ENCODE measurements at regions not wholly inside any gene's neighbourhood (a gene's known extent, or its start where the extent isn't known, plus 50 kb on each side); places are given as distances from the start of the nearest gene placed in this dataset.
A peak's percentile ranks its signal among the peaks of the same experiment; 100 is the strongest.

GRCh38 chr10:2445370-2445769, 622.0 kb upstream of the PFKP start:
- no peak for DNase-seq (ENCODE audit: low read depth)

DNA sequence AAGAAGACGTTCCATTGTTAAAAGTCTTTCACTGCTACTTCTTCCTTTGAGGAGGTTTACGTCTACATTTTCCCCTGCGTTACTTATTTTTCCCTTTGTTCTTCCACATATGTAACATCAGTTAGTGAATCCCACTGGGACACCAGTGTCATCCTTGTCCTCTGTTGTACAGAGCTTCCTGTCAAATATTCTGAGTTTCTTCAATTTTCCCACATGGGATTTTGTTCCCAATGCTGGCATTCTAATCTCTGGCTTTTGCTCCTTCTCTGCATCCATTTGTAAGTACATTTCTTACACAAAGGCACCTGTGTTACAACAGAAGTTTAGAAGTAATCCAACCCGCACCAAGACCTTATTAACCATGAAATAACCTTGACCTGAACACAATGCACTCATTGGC, 627.4 kb upstream of the PFKP start:
- DNase-seq (ENCODE audit: low read depth), result no peak

GRCh38 chr10:2439000-2439399, 628.3 kb upstream of the PFKP start:
- no peak for DNase-seq (ENCODE audit: low read depth)

GRCh38 chr10:2438248-2438939, 629.0 kb upstream of the PFKP start:
- DNase-seq (ENCODE audit: low read depth), result no peak

GRCh38 chr10:2436933-2437332, 630.4 kb upstream of the PFKP start:
- no peak for DNase-seq (ENCODE audit: low read depth)

DNA sequence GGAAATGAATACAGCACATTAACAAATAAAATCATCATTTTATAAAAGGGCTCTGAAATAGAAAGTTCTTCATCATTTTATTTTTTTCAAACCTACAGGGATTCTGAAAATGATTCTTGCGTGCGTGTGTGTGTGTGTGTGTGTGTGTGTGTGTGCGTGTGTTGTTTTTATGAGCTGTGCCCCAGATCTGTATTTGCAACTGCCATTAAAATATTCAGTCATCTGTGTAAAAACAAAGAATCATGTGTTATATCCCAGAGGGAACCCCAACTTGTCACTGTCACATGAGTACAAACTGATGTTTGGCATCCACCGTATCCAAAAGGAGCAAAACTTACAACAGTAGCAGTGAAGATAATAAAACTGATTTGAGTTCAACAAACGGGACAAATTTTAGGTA, 635.4 kb upstream of the PFKP start:
- DNase-seq (ENCODE audit: low read depth), result no peak

- no peak for DNase-seq (ENCODE audit: low read depth)
These were observed 639.9 kb upstream of the PFKP start for GRCh38 chr10:2427412-2427811.

DNA sequence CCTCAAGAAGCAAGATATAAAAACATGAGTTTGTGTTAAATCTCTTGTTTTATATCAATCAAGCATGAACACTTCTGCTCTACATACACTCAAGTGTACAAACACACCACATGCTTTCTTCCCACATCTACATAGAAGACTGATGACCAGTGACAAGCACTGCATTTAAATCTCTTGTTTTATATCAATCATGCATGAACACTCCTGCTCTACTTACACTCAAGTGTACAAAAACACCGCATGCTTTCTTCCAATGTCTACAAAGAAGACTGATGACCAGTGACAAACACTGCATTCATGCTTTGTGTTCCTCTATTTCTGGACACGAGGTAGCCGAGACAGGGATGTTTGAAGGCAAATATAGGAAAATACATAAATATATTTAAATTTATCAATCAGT, 642.0 kb upstream of the PFKP start:
- DNase-seq (ENCODE audit: low read depth), result no peak

DNA sequence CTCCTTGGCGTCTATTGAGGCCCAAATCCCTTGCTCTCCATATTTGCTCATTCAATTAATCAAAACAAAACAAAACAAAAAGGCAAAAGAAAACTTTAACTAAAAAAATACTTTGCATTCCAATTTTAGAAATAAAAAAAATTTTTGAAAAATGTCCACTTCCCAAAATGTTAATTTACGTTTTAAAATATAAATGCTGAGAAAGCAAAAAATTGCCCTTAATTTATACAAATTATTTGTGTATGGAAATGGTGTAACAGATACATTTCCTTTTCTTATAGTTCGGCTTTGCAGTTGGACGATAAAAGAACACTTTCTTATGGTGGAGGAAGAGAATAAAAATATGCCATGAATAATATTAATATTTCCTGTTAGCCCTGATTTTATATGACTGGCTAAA, 652.8 kb upstream of the PFKP start:
- DNase-seq (ENCODE audit: low read depth), result no peak

DNA sequence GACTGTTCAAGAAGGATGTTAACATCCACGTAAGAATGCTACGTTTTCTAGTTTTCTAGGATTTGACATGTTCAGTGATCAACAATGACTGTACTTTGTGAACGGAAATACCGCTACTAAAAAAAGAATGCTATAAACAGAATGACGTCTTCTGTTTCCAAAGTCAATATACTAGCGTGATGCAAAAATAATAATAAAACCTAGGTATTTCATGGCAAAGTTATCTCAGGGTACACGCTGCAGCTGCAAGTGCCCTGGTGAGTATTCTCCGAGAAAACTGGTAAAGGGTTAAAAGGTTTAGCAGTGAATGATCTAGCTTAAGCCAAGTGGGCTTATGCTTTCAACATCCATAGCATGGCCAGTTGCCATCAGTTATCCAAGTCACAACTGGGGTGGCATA, 653.3 kb upstream of the PFKP start:
- DNase-seq (ENCODE audit: low read depth), result no peak

GRCh38 chr10:2410049-2410448, 657.3 kb upstream of the PFKP start:
- no peak for DNase-seq (ENCODE audit: low read depth)

GRCh38 chr10:2401459-2401858, 664.1 kb upstream of the ADARB2 start:
- DNase-seq (ENCODE audit: low read depth), result no peak

DNA sequence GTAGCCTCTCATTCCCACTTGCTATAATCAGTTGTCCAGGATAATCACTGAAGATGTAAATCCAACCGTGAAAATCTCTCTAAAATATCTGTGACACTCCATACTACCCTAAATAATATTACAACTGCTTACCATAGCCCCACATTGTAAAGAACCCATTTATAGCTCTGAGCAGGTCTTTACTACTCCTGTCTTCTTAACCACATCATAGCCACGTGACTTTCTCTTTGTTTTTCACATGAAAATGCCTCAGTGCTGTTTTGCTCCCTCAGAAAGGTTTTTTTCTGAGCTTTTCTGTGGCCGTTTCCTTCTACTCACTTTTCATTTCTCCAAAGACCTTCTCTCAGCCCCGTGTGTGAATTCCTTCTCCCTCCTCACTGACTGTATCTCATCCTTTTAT, 662.2 kb upstream of the ADARB2 start:
- DNase-seq (ENCODE audit: low read depth), result no peak

- DNase-seq (ENCODE audit: low read depth), result no peak
These were observed 655.0 kb upstream of the ADARB2 start for GRCh38 chr10:2392145-2392812.

GRCh38 chr10:2387672-2388071, 650.3 kb upstream of the ADARB2 start:
- no peak for DNase-seq (ENCODE audit: low read depth)

GRCh38 chr10:2387261-2387660, 649.9 kb upstream of the ADARB2 start:
- DNase-seq (ENCODE audit: low read depth), result no peak

DNA sequence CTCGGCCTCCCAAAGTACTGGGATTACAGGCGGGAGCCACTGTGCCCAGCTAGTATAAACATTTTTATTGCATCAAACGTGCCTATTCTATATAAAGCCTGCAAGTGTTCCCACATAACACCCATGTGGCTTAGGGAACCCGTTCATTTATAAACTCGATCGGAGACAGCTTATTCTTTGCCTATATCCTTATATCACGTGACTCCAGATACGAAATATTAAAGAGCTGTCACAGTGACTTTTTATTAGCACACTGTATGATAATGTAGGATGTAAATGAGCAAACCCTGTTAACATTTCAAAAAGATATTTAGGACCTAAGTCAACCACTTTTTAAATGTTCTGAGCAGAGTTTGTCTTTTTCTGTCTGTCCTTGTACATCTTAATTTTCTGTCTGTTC, 642.9 kb upstream of the ADARB2 start:
- DNase-seq (ENCODE audit: low read depth), result no peak

- peak; percentile 63 for DNase-seq (ENCODE audit: low read depth)
These were observed 629.8 kb upstream of the ADARB2 start for GRCh38 chr10:2367083-2367482.

DNA sequence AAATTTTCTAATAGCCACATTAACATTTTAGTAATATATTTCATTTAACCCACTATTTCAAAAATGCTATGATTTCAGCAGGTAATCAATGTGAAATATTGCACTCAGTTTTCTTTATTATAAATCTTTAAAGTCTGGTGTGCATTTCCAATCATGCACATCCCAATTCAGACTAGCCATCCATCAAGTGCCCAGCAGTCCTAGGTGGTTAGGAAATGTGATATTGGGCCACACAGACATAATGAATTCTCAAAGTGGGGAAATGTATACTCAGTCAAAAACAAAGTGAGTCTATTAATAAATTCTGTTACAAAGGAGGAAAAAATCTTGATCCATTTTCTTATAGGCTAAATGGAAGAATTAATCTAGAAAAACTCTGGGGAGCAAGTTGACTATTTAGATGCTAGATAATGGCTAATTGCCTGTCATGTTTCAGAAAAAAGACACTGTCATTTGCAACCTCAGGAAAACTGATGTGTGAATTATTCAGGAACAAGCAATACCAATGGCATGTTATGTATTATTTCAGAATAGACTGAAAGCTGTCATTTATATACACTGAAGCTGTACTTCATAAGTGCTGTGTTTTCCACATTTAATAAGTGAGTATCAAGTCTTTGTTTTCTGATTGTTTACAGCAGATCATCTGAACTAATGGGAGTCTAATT, 629.1 kb upstream of the ADARB2 start:
- no peak for DNase-seq (ENCODE audit: low read depth)

GRCh38 chr10:2362331-2362730, 625.0 kb upstream of the ADARB2 start:
- DNase-seq (ENCODE audit: low read depth), result no peak

GRCh38 chr10:2358586-2358985, 621.3 kb upstream of the ADARB2 start:
- DNase-seq (ENCODE audit: low read depth), result no peak

DNA sequence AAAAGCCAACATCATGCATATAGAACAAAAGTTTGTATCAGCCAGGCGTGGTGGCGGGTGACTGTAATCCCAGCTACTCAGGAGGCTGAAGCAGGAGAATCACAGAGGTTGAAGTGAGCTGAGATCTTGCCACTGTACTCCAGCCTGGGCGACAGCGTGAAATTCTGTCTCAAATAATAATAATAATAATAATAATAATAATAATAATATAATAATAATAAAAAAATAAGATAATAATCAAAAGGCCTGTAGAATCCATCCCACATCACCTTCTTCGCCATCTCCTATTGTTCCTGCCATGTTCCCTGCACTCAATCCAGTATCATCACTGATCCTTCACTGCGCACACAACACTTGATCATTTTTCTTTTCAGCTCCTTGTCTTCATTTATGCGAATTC, 619.3 kb upstream of the ADARB2 start:
- DNase-seq (ENCODE audit: low read depth), result no peak

DNA sequence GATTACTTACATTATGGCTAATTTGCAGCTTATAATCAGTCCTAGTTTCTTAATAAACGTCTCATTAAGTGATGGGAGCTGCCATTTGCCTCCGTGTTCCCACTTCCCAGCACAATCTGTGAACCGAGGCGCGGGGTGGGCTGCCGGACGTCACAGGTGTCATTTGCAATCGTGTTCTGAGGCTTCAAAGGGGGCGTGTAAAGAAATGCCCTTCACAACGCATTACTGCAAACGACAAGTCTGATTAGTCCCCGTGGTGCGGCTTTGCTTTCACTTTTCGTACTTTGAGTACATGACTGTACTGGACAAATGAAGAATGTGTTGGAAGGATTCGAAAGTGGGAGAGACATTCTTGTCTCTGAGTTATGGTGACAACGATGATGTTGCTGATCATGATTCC, 614.2 kb upstream of the ADARB2 start:
- DNase-seq (ENCODE audit: low read depth), result peak; percentile 72
